C4-2B (cell line): ENCODE measurements at regions not wholly inside any gene's neighbourhood (a gene's known extent, or its start where the extent isn't known, plus 50 kb on each side); places are given as distances from the start of the nearest gene placed in this dataset.

ENCODE experiments used
- ZFX ChIP-seq: fragments of 450-650 bp; IDR thresholded peaks from 2 replicates; pipeline ENCODE4 v1.6.1; 2017
- TF ChIP-seq, protein P1 (sequence below): fragments of 450-650 bp; conservative IDR thresholded peaks from 2 replicates; pipeline ENCODE4 v1.5.1; 2017; ENCODE audit warnings: mild to moderate bottlenecking

GRCh38 chr7:108818742-108819141, 249.1 kb downstream of the DNAJB9 start:
- TF ChIP-seq, protein P1, sequence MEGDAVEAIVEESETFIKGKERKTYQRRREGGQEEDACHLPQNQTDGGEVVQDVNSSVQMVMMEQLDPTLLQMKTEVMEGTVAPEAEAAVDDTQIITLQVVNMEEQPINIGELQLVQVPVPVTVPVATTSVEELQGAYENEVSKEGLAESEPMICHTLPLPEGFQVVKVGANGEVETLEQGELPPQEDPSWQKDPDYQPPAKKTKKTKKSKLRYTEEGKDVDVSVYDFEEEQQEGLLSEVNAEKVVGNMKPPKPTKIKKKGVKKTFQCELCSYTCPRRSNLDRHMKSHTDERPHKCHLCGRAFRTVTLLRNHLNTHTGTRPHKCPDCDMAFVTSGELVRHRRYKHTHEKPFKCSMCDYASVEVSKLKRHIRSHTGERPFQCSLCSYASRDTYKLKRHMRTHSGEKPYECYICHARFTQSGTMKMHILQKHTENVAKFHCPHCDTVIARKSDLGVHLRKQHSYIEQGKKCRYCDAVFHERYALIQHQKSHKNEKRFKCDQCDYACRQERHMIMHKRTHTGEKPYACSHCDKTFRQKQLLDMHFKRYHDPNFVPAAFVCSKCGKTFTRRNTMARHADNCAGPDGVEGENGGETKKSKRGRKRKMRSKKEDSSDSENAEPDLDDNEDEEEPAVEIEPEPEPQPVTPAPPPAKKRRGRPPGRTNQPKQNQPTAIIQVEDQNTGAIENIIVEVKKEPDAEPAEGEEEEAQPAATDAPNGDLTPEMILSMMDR: no peak
- TF ChIP-seq ZFX: no peak
